OCI-LY3 (cell line): ENCODE measurements at regions not wholly inside any gene's neighbourhood (a gene's known extent, or its start where the extent isn't known, plus 50 kb on each side); places are given as distances from the start of the nearest gene placed in this dataset.

ENCODE experiments used
- CTCF ChIP-seq: fragments of 200-600, 300-600 bp; sonication (generic); IDR thresholded peaks from 2 replicates; pipeline ENCODE4 v1.5.1; 2014; ENCODE audit warnings: antibody characterized with exemption, low read length, low read depth
- EZH2phosphoT487 ChIP-seq: fragments of 200-600 bp; shearing (Covaris generic); IDR thresholded peaks from 2 replicates; pipeline ENCODE4 v1.6.1; 2018; ENCODE audit warnings: antibody characterized with exemption, mixed run types, low read depth

- no peak for TF ChIP-seq CTCF
- TF ChIP-seq EZH2phosphoT487, result no peak
These were observed 294.0 kb downstream of the SEC61B start for GRCh38 chr9:99515895-99516656.
